PFSK-1 (cell line): ENCODE measurements at regions not wholly inside any gene's neighbourhood (a gene's known extent, or its start where the extent isn't known, plus 50 kb on each side); places are given as distances from the start of the nearest gene placed in this dataset.

Experiments used
- POLR2AphosphoS5 ChIP-seq: IDR thresholded peaks from 2 replicates; pipeline ENCODE4 v1.6.1; 2012; ENCODE audit warnings: low read depth, mild to moderate bottlenecking, control low read depth, low read length, moderate library complexity
- TF ChIP-seq, protein P1 (sequence below), 2 experiments: IDR thresholded peaks; 2 replicates each; pipeline versions ENCODE4 v1.6.1 to v1.8.0; 2011 to 2012; ENCODE audit warnings: low read depth in 2 of 2, low read length in 2 of 2, control low read depth in 1 of 2, inconsistent platforms in 1 of 2, mild to moderate bottlenecking in 1 of 2, moderate library complexity in 1 of 2; ENCODE audit not compliant: insufficient read depth in 1 of 2

DNA sequence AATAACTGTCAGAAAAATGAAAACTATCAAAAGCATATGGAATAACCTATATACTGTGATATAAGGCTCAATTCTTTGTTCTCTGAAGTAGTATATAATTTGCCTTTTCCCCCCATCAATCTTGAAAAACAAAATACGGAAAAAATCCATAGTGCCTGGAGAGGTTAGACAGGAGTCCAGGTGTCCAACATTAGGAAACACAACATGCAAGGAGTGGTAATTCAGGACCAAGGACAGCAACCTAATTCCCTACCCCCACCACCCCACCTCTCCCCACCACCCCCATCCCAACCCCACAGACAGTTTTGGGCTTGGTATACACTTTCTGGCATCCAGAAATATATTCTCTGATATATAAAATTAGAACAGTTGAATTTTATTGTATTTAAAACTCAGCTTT, 55.1 kb upstream of the SLC25A26 start:
- TF ChIP-seq, protein P1, sequence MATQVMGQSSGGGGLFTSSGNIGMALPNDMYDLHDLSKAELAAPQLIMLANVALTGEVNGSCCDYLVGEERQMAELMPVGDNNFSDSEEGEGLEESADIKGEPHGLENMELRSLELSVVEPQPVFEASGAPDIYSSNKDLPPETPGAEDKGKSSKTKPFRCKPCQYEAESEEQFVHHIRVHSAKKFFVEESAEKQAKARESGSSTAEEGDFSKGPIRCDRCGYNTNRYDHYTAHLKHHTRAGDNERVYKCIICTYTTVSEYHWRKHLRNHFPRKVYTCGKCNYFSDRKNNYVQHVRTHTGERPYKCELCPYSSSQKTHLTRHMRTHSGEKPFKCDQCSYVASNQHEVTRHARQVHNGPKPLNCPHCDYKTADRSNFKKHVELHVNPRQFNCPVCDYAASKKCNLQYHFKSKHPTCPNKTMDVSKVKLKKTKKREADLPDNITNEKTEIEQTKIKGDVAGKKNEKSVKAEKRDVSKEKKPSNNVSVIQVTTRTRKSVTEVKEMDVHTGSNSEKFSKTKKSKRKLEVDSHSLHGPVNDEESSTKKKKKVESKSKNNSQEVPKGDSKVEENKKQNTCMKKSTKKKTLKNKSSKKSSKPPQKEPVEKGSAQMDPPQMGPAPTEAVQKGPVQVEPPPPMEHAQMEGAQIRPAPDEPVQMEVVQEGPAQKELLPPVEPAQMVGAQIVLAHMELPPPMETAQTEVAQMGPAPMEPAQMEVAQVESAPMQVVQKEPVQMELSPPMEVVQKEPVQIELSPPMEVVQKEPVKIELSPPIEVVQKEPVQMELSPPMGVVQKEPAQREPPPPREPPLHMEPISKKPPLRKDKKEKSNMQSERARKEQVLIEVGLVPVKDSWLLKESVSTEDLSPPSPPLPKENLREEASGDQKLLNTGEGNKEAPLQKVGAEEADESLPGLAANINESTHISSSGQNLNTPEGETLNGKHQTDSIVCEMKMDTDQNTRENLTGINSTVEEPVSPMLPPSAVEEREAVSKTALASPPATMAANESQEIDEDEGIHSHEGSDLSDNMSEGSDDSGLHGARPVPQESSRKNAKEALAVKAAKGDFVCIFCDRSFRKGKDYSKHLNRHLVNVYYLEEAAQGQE (IDR thresholded peaks at IDR 0.05; ENCODE audit: insufficient read depth in 1 of 2, low read depth in 2 of 2, low read length in 2 of 2): peak; percentile 71 to 87
- no peak for TF ChIP-seq POLR2AphosphoS5
